GM12873 (cell line): ENCODE measurements at regions not wholly inside any gene's neighbourhood (a gene's known extent, or its start where the extent isn't known, plus 50 kb on each side); places are given as distances from the start of the nearest gene placed in this dataset.

Experiments used
- TF ChIP-seq, protein P1 (sequence below): IDR thresholded peaks from 2 replicates; pipeline ENCODE4 v1.5.1; 2012; ENCODE audit warnings: low read depth, mild to moderate bottlenecking, moderate library complexity, low read length, control low read depth; ENCODE audit not compliant: insufficient read depth; ENCODE audit errors: missing control alignments

DNA sequence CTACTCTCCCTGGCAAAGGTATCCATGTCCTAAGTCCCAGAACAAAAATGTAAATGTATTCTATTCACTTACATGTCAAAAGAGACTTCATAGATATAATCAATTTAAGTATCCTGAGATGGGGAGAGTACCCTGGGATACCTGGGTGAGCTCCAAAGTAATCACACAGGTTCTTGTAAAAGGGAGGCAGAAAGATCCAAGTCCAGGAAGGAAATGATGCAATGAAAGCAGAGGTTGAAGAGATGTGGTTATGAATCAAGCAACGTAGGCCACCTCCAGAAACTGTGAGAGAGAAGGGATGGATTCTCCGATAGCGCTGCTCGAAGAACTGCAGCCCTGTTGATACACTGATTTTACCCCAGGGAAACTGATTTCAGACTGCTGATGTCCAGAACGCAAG is 93.9 kb upstream of the VGLL3 start:
- TF ChIP-seq, protein P1, sequence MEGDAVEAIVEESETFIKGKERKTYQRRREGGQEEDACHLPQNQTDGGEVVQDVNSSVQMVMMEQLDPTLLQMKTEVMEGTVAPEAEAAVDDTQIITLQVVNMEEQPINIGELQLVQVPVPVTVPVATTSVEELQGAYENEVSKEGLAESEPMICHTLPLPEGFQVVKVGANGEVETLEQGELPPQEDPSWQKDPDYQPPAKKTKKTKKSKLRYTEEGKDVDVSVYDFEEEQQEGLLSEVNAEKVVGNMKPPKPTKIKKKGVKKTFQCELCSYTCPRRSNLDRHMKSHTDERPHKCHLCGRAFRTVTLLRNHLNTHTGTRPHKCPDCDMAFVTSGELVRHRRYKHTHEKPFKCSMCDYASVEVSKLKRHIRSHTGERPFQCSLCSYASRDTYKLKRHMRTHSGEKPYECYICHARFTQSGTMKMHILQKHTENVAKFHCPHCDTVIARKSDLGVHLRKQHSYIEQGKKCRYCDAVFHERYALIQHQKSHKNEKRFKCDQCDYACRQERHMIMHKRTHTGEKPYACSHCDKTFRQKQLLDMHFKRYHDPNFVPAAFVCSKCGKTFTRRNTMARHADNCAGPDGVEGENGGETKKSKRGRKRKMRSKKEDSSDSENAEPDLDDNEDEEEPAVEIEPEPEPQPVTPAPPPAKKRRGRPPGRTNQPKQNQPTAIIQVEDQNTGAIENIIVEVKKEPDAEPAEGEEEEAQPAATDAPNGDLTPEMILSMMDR = no peak

DNA sequence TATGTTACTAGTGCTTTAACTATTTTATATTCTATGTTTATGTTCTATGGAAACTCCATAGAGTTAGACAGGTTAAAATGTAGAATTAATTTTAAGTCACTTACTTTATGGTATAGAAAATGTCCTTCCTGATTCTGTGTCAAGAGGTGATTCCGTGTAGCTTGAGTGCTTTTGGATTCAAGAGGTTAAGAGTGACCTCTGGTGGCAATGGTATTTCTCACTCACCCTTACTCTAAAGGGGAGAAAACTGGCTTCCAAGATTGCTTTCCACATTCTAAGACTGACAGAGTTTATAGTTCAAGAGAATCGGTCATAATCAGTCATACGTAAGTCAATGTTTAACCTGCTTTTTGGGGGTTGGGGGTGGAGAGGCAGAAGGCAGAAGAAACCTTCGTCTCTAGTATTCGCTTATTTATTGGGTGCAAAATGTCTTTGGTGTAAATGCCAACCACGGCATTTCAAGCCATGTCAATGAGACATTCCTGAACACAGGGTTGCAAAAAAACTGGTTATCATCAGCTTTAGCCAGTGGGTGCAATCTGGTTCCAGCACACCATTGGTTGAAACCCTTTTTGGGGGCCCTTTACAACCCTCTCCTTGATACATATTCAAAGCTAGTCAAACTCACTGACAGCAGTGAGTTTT is 92.0 kb upstream of the VGLL3 start:
- TF ChIP-seq, protein P1 = peak; percentile 52

GRCh38 chr3:87077355-87077754 is 86.4 kb upstream of the VGLL3 start:
- TF ChIP-seq, protein P1 = no peak

- TF ChIP-seq, protein P1 = no peak
Measured at GRCh38 chr3:87076946-87077345, 86.0 kb upstream of the VGLL3 start.

- TF ChIP-seq, protein P1 = no peak
Measured at GRCh38 chr3:87073496-87074145, 82.7 kb upstream of the VGLL3 start.

- TF ChIP-seq, protein P1 = no peak
Measured at GRCh38 chr3:87072446-87072845, 81.5 kb upstream of the VGLL3 start.

GRCh38 chr3:87069971-87070370 is 79.0 kb upstream of the VGLL3 start:
- TF ChIP-seq, protein P1 = no peak
